Stimulated activated CD4-positive, alpha-beta T cell treated with anti-CD3 and anti-CD28 coated beads, Interleukin-1b, Interleukin-23, amount 100 ng/mL, for 4 hours (primary cell): ENCODE measurements at regions not wholly inside any gene's neighbourhood (a gene's known extent, or its start where the extent isn't known, plus 50 kb on each side); places are given as distances from the start of the nearest gene placed in this dataset.

Experiments used
- DNase-seq, 2 donors: peaks; one replicate each; pipeline ENCODE4 v3.0.0-alpha.2; 2020; ENCODE audit warnings: low read depth in 2 of 2

GRCh38 chr2:2830576-2830975 lies 499.5 kb upstream of the MYT1L start:
- no peak for DNase-seq

- no peak for DNase-seq
Measured at GRCh38 chr2:2828774-2829368, 497.8 kb upstream of the MYT1L start.

- no peak for DNase-seq
Measured at GRCh38 chr2:2827761-2828221, 496.7 kb upstream of the MYT1L start.

GRCh38 chr2:2827046-2827636 lies 496.1 kb upstream of the MYT1L start:
- DNase-seq = no peak

GRCh38 chr2:2826621-2827020 lies 495.5 kb upstream of the MYT1L start:
- DNase-seq = no peak

- DNase-seq = no peak
Measured at GRCh38 chr2:2826209-2826551, 495.1 kb upstream of the MYT1L start.

GRCh38 chr2:2825516-2826208 lies 494.6 kb upstream of the MYT1L start:
- no peak for DNase-seq

- no peak for DNase-seq
Measured at GRCh38 chr2:2825062-2825461, 494.0 kb upstream of the MYT1L start.

GRCh38 chr2:2824588-2824987 lies 493.5 kb upstream of the MYT1L start:
- DNase-seq = no peak

- no peak for DNase-seq
Measured at GRCh38 chr2:2823061-2823753, 492.1 kb upstream of the MYT1L start.

- DNase-seq = no peak
Measured at GRCh38 chr2:2822143-2822542, 491.1 kb upstream of the MYT1L start.

- no peak for DNase-seq
Measured at GRCh38 chr2:2812648-2813047, 481.6 kb upstream of the MYT1L start.

GRCh38 chr2:2812117-2812516 lies 481.0 kb upstream of the MYT1L start:
- DNase-seq = no peak

GRCh38 chr2:2810504-2810903 lies 479.4 kb upstream of the MYT1L start:
- no peak for DNase-seq

- DNase-seq = no peak
Measured at GRCh38 chr2:2809771-2810170, 478.7 kb upstream of the MYT1L start.

- DNase-seq = no peak
Measured at GRCh38 chr2:2808551-2809058, 477.5 kb upstream of the MYT1L start.

GRCh38 chr2:2806711-2807110 lies 475.6 kb upstream of the MYT1L start:
- no peak for DNase-seq

GRCh38 chr2:2805263-2805662 lies 474.2 kb upstream of the MYT1L start:
- no peak for DNase-seq

- no peak for DNase-seq
Measured at GRCh38 chr2:2804528-2804927, 473.5 kb upstream of the MYT1L start.

GRCh38 chr2:2801458-2801857 lies 470.4 kb upstream of the MYT1L start:
- DNase-seq = no peak

GRCh38 chr2:2800697-2801096 lies 469.6 kb upstream of the MYT1L start:
- no peak for DNase-seq

GRCh38 chr2:2800001-2800400 lies 468.9 kb upstream of the MYT1L start:
- no peak for DNase-seq
